Kidney epithelial cell (primary cell): ENCODE measurements at regions not wholly inside any gene's neighbourhood (a gene's known extent, or its start where the extent isn't known, plus 50 kb on each side); places are given as distances from the start of the nearest gene placed in this dataset.
"Not testable (repeated sequence)": the region's sequence is repeated elsewhere in the genome, so short reads cannot be mapped to it uniquely, and the experiment has no call there.

Experiments used
- DNase-seq: peaks from one replicate; pipeline ENCODE4 v3.0.0-alpha.2; 2010; ENCODE audit warnings: low read depth
- H3K27me3 ChIP-seq: 2 replicates; pipeline ENCODE4 v1.6.0; 2011; ENCODE audit warnings: low read length; ENCODE audit not compliant: control insufficient read depth, insufficient read depth
- H3K36me3 ChIP-seq: 2 replicates; pipeline ENCODE4 v1.5.1; 2011; ENCODE audit warnings: low read length; ENCODE audit not compliant: control insufficient read depth, insufficient read depth
- H3K4me3 ChIP-seq: 2 replicates; pipeline ENCODE4 v1.5.1; 2011; ENCODE audit warnings: low read depth, mild to moderate bottlenecking, control low read depth, low read length
- CTCF ChIP-seq: IDR thresholded peaks from 2 replicates; pipeline ENCODE4 v1.5.1; 2011; ENCODE audit warnings: mild to moderate bottlenecking, moderate library complexity, low read length, control low read depth, inconsistent platforms; ENCODE audit not compliant: insufficient read depth, poor library complexity, severe bottlenecking

- DNase-seq = no peak
- Histone ChIP-seq H3K36me3 (no peaks in the 10 kb centered on the region), H3K4me3 (no peak overlapping the region), H3K27me3 (no peaks in the 10 kb centered on the region)
- no peak for TF ChIP-seq CTCF
These were observed 860.0 kb upstream of the ZEB2 start for GRCh38 chr2:145379934-145380333.

GRCh38 chr2:145374165-145374564 lies 854.2 kb upstream of the ZEB2 start:
- Histone ChIP-seq H3K27me3 (no peaks in the 10 kb centered on the region), H3K4me3 (no peak overlapping the region), H3K36me3 (no peaks in the 10 kb centered on the region)
- DNase-seq = no peak
- no peak for TF ChIP-seq CTCF

- H3K4me3 ChIP-seq, H3K27me3 ChIP-seq, H3K36me3 ChIP-seq, DNase-seq: not testable (repeated sequence)
These were observed 847.4 kb upstream of the ZEB2 start for GRCh38 chr2:145367334-145367733.

GRCh38 chr2:145366341-145366740 lies 846.4 kb upstream of the ZEB2 start:
- Histone ChIP-seq H3K36me3 (no peaks in the 10 kb centered on the region), H3K4me3 (no peak overlapping the region), H3K27me3 (no peaks in the 10 kb centered on the region)
- DNase-seq = no peak
- TF ChIP-seq CTCF = no peak

- Histone ChIP-seq H3K27me3 (no peaks in the 10 kb centered on the region), H3K36me3 (no peaks in the 10 kb centered on the region), H3K4me3 (no peak overlapping the region)
- TF ChIP-seq CTCF = no peak
- no peak for DNase-seq
These were observed 840.3 kb upstream of the ZEB2 start for GRCh38 chr2:145360129-145360790.

GRCh38 chr2:145359561-145359960 lies 839.6 kb upstream of the ZEB2 start:
- DNase-seq = no peak
- TF ChIP-seq CTCF = no peak
- no peaks in the 10 kb centered on the region for H3K36me3 ChIP-seq

More at GRCh38 chr2:145359561-145359960, 839.6 kb upstream of the ZEB2 start:
- Histone ChIP-seq H3K4me3 (no peak overlapping the region), H3K27me3 (no peaks in the 10 kb centered on the region)
